Kidney (tissue), 13 donors: ENCODE measurements at regions not wholly inside any gene's neighbourhood (a gene's known extent, or its start where the extent isn't known, plus 50 kb on each side); places are given as distances from the start of the nearest gene placed in this dataset.

ENCODE experiments used
- DNase-seq, 5 donors: peaks; one replicate each; pipeline ENCODE4 v3.0.0-alpha.2; 2013 to 2020
- FAIRE-seq: peaks from 2 replicates; lab custom pipeline; 2012; peaks lifted over from hg19 to GRCh38; lab: Jason Lieb, UNC
- H3K27ac ChIP-seq, 2 donors: one replicate each; pipeline ENCODE4 v1.7.0; 2013; ENCODE audit warnings: low read depth in 2 of 2, low read length in 2 of 2, inconsistent platforms in 1 of 2
- H3K27me3 ChIP-seq: one replicate; pipeline ENCODE4 v1.7.1; 2013; ENCODE audit warnings: low read length, inconsistent platforms; ENCODE audit not compliant: control insufficient read depth, insufficient read depth
- H3K36me3 ChIP-seq, 3 donors: one replicate each; pipeline versions ENCODE4 v1.7.0 to v1.7.1; 2013; ENCODE audit warnings: low read length in 3 of 3, control low read depth in 1 of 3, inconsistent platforms in 1 of 3; ENCODE audit not compliant: insufficient read depth in 3 of 3, control insufficient read depth in 2 of 3
- H3K4me1 ChIP-seq, 3 donors: one replicate each; pipeline versions ENCODE4 v1.7.0 to v1.7.1; 2013; ENCODE audit warnings: low read length in 3 of 3, inconsistent platforms in 1 of 3, low read depth in 1 of 3; ENCODE audit not compliant: control insufficient read depth in 2 of 3, insufficient read depth in 2 of 3
- H3K4me3 ChIP-seq, 3 donors: one replicate each; pipeline versions ENCODE4 v1.7.0 to v1.8.1; 2013; ENCODE audit warnings: low read length in 3 of 3, control low read depth in 1 of 3, inconsistent platforms in 1 of 3
- H3K9ac ChIP-seq, 3 donors: one replicate each; pipeline versions ENCODE4 v1.7.0 to v1.7.1; 2013; ENCODE audit warnings: low read length in 3 of 3, control low read depth in 1 of 3, inconsistent platforms in 1 of 3
- H3K9me3 ChIP-seq, 3 donors: one replicate each; pipeline versions ENCODE4 v1.7.0 to v1.7.1; 2013; ENCODE audit warnings: low read length in 3 of 3, control low read depth in 1 of 3, inconsistent platforms in 1 of 3; ENCODE audit not compliant: control insufficient read depth in 2 of 3, insufficient read depth in 1 of 3
- CTCF ChIP-seq: IDR thresholded peaks from 3 replicates; pipeline ENCODE4 v1.5.1; 2012; ENCODE audit warnings: mild to moderate bottlenecking, moderate library complexity, borderline replicate concordance; ENCODE audit not compliant: insufficient read depth; ENCODE audit errors: extremely low read depth
- intact Hi-C: fragments of 100-400 bp; cut with DNase I; formaldehyde crosslinking; loops from one replicate; pipeline ENCODE4 v1.11.1; 2022
- donor health status: control.
- donor health status: control.
- donor health status: control.
- donor health status: control.
- donor health status: control.
- donor health status: DM: yes; HTN: yes; CAD: no.
- donor health status: Normal renal cell carcinoma (clear cell type).

- no peak overlapping the region for H3K27ac ChIP-seq
- no peaks in the 10 kb centered on the region for H3K4me1 ChIP-seq
- H3K27me3 ChIP-seq = peaks cover 2% of the 10 kb centered on the region
- intact Hi-C loops = no loop called here
- TF ChIP-seq CTCF = no peak
- no peaks in the 10 kb centered on the region for H3K36me3 ChIP-seq
- no peak for DNase-seq
- H3K9ac ChIP-seq = no peak overlapping the region
- FAIRE-seq = no peak
- no peaks in the 10 kb centered on the region for H3K9me3 ChIP-seq
- H3K4me3 ChIP-seq = no peak overlapping the region
Observed at GRCh38 chr5:164298165-164298564, 792.7 kb downstream of the MAT2B start.

DNA sequence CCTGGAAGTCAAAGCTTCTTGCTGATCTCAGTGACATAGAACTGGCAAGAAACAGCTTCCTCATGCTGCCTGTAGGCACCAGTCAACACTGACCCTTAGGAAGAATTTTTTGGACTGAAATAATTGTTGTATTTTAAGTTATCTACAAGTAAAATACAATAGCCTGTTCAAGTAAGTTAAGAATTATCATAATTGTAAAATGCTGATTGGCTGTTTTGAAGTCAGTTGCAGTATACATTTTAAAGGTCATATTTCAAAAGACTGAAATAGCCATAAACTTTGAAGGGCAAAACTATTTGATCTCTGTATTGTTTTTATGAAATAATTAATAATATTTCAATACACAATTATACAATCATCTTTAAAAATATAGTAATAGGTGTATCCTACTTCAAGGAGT, 794.9 kb downstream of the MAT2B start:
- Histone ChIP-seq H3K36me3 (no peaks in the 10 kb centered on the region), H3K27me3 (no peaks in the 10 kb centered on the region), H3K9me3 (no peaks in the 10 kb centered on the region), H3K4me3 (no peak overlapping the region), H3K9ac (no peak overlapping the region), H3K27ac (no peak overlapping the region), H3K4me1 (no peaks in the 10 kb centered on the region)
- FAIRE-seq (no peak), DNase-seq (no peak)
- TF ChIP-seq CTCF = no peak
- intact Hi-C loops = no loop called here

DNA sequence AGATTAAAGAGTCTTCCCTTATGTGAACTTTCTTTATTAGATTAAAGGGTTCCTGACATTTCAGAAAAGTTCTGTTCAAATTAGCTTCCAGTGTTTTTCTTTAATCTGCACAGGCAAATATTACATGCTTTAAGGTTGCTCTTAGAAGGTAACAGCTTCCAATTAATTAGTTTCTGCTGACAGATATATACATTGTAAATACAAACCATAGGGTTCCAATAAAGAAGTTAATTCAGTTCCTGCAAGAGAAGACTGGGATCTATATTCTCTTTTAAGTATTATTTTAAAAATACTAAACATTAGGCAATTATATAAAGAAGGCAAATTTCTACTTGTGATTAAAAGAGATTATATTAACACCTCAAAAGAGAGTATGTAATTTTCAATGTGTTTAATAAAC, 795.7 kb downstream of the MAT2B start:
- intact Hi-C loops = no loop called here
- FAIRE-seq = no peak
- TF ChIP-seq CTCF = no peak

GRCh38 chr5:164301708-164302107, 796.3 kb downstream of the MAT2B start:
- H3K9me3 ChIP-seq = no peaks in the 10 kb centered on the region
- intact Hi-C loops = no loop called here
- FAIRE-seq = no peak
- DNase-seq = no peak
- no peak overlapping the region for H3K9ac ChIP-seq
- H3K4me1 ChIP-seq = no peaks in the 10 kb centered on the region
- H3K27ac ChIP-seq = no peak overlapping the region
- no peak overlapping the region for H3K4me3 ChIP-seq
- H3K27me3 ChIP-seq = no peaks in the 10 kb centered on the region
- H3K36me3 ChIP-seq = no peaks in the 10 kb centered on the region
- TF ChIP-seq CTCF = no peak

More for the DNA sequence above, 795.7 kb downstream of the MAT2B start:
- H3K27me3 ChIP-seq = no peaks in the 10 kb centered on the region
- H3K9ac ChIP-seq = no peak overlapping the region
- no peaks in the 10 kb centered on the region for H3K4me1 ChIP-seq
- no peaks in the 10 kb centered on the region for H3K9me3 ChIP-seq
- DNase-seq = no peak
- H3K27ac ChIP-seq = no peak overlapping the region
- no peaks in the 10 kb centered on the region for H3K36me3 ChIP-seq
- no peak overlapping the region for H3K4me3 ChIP-seq
